GM19025 (cell line): ENCODE measurements at regions not wholly inside any gene's neighbourhood (a gene's known extent, or its start where the extent isn't known, plus 50 kb on each side); places are given as distances from the start of the nearest gene placed in this dataset.
"Not testable (repeated sequence)": the region's sequence is repeated elsewhere in the genome, so short reads cannot be mapped to it uniquely, and the experiment has no call there.

ENCODE experiments used
- ATAC-seq: cut with Tn5 transposase; IDR thresholded peaks from one replicate; pipeline ENCODE4 v1.9.1; 2021; ENCODE audit warnings: mild to moderate bottlenecking, low read depth, moderate library complexity; ENCODE audit not compliant: unreplicated experiment

- no peak for ATAC-seq
Measured at GRCh38 chr14:85344847-85345570, 184.9 kb upstream of the FLRT2 start.

- ATAC-seq = no peak
Measured at GRCh38 chr14:85350667-85351066, 179.3 kb upstream of the FLRT2 start.

- ATAC-seq = not testable (repeated sequence)
Measured at GRCh38 chr14:85352588-85352987, 177.4 kb upstream of the FLRT2 start.

DNA sequence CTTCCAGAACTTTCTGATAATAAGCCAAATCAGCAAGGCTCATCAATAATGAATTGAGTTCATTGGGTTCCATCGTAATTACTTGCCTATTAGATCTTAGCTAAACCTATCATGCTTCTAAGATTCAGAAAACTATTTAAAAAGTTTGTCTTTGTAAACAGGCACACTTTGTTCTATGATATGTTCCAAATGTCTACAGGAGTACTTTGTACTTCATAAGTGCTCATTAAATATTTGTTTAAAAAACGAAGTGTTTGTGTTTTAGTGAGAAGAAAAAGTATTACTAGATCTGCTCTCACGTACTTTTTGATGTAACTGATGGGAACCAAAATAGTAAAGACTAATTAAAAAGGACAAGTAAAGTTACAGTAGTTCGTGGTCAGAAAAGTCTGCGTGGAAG, 172.8 kb upstream of the FLRT2 start:
- ATAC-seq = no peak

GRCh38 chr14:85358136-85358785, 171.7 kb upstream of the FLRT2 start:
- no peak for ATAC-seq

GRCh38 chr14:85359505-85359904, 170.4 kb upstream of the FLRT2 start:
- no peak for ATAC-seq

DNA sequence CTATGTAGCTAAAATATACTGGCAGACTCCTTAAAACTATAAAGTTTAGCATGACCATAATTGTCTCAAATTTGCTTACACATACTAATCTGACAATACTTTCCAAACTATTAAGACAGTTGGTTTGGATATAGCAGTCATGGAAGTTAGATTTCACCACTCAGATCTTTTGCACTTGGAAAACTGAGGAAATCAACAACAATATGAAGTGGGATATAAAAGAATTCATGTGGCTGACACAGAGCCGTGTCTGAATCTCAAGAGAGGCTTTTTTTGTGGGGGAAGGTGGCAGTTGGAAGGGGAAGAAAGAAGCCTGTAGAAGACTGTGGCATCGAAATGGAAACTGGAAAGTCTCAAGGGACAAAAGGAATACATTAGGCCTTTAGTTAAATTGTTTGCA, 166.6 kb upstream of the FLRT2 start:
- ATAC-seq = no peak

DNA sequence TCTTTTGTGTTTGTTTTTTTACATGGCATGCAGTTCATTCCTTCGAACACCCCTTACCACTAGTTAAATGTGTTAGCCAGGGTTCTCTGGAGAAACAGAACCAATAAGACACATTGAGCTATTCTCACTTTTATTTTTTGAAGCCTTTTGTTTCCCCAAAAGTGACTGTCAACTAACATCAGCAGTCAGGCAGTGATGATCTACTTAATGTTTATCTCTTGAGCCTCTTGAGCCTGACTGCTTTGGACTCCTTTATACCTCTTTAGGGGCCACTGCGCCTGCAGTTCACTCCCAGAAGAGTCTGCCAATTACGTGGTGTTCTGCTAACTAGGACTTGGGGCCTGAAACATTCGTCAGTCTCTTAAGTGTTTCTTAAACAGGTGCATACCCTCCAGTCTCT, 163.7 kb upstream of the FLRT2 start:
- no peak for ATAC-seq

DNA sequence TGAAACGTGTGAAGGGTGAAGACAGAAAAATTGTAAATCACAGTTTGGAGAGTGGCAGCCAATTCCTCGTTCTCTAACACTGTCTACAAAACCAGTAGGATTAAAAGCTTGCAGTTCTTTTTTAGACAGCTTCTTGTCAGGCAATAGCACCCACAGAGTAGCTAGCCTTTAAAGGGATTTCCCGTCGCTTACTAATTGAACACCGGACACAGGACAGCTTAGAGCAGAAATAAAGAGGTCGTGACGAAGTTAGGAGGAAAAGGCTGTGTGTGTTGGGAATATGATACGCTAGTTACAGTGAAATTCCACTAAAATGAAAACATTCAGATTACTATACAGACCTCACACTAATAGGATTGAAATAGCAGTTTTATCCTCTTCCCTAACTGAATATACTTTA, 149.1 kb upstream of the FLRT2 start:
- ATAC-seq = no peak

- no peak for ATAC-seq
Measured at GRCh38 chr14:85382341-85382740, 147.6 kb upstream of the FLRT2 start.

GRCh38 chr14:85387181-85387580, 142.8 kb upstream of the FLRT2 start:
- no peak for ATAC-seq

DNA sequence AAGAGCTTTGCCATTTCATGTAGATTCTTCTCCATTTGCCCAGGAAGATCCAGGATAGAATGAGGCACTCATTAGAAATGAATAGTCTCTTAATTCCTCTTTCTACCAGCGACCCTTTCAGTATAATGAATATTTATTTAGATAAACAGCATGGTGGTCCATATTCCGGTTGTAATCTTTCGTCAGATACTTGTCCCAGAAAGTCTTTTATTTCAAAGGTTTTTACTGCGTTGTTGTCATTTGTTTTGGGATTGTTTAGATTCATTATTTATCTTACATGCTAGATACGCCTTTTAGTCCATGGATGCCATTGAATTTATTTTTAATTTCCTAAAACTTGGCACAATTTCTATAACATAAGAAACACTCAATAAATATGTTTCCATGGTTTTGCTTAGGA, 139.7 kb upstream of the FLRT2 start:
- no peak for ATAC-seq

- ATAC-seq = no peak
Measured at GRCh38 chr14:85391455-85391854, 138.5 kb upstream of the FLRT2 start.

GRCh38 chr14:85391892-85392291, 138.1 kb upstream of the FLRT2 start:
- ATAC-seq = no peak

DNA sequence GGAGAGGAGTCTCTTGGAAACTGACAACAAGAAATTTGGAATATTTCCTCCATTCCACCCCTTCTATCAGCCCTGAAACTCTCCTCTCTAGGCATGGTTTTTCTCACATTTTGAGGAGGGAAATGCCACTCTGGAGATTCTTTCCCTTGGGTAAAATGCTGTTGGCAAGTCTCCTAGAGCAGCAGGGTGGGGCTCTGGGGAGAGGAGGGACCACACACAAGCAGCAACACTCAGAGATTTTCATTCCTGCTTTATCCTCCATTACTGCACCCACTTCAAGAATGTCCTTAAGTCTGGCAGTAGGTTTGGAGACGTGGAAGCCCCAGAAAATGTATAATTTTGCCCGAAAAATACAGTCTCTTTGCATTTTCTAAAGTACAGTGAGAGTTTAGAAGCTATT, 130.8 kb upstream of the FLRT2 start:
- no peak for ATAC-seq

GRCh38 chr14:85400678-85401077, 129.3 kb upstream of the FLRT2 start:
- ATAC-seq = no peak

DNA sequence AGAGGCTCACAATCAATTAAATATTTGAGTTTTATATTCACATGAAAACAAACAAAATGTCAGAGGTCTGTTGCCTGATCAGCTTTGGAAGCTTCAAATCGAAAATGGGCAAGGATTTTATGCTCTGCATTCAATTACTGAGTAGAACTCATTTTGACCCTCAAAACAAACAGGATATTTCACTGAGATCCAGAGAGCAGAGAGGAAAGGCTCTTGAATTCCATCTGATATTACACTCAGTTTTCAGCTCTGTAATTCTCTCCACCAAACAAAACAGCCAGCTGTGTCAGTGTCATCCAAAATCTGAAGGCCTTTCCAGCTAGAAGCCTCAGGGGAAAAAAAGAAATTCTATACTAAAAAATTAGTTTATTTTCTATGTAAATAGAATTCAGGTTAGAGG, 128.6 kb upstream of the FLRT2 start:
- ATAC-seq = no peak

GRCh38 chr14:85402569-85403162, 127.3 kb upstream of the FLRT2 start:
- ATAC-seq = no peak

DNA sequence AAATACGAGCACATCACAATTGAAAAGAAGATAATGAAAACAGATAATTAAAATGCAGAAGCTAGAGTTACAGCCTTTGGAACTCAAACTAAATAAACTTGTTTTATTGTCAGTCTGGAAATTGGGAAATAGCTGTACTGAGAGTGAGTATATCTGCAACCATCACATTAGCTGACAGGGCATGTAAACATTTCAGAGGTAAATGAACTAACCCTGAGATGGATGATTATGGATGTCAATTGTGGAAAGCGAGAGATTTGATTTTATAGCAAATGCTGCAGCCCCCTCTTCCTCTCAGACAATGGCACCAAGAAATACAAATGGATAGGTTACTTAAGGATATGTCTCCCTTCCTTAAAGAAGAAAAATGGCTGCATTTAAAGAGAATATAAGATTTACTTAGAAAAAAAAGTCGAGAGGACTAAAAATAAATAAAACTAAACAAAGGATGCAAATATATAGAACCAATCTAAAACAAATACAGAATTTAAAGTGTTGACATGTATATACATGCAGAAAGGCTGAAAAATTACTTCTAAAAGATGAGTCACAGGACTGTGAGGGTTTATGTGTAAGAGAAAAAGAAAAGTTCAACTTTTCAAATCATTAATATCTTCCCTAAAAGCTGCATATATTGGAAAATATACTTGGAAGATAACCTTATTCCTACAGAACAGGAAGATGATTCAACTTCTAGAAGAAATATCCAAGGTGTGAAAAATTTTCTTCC, 120.3 kb upstream of the FLRT2 start:
- no peak for ATAC-seq

DNA sequence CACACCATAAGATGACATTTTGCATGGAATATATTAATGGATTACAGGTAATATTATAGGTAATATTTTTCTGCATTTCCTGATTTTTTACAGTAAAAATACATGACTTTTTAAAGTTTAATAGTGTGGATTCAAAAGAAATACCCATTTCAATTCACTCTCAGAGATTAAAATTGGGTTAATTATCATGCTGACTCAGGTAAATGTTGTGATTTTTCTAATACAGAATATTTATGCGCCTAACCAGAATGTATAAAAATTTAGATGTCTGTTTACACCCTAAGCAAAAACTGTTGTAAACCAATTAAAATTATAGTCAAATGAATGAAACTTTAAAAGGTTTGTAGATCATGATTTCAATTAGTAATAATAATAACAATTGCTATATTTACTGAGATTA, 117.2 kb upstream of the FLRT2 start:
- no peak for ATAC-seq

- ATAC-seq = no peak
Measured at GRCh38 chr14:85413836-85414526, 116.0 kb upstream of the FLRT2 start.
